CD4-positive, alpha-beta T cell treated with Interleukin-21 for 1 hour (primary cell): ENCODE measurements at regions not wholly inside any gene's neighbourhood (a gene's known extent, or its start where the extent isn't known, plus 50 kb on each side); places are given as distances from the start of the nearest gene placed in this dataset.

ENCODE experiments used
- DNase-seq: peaks from one replicate; pipeline ENCODE4 v3.0.0-alpha.2; 2020

DNA sequence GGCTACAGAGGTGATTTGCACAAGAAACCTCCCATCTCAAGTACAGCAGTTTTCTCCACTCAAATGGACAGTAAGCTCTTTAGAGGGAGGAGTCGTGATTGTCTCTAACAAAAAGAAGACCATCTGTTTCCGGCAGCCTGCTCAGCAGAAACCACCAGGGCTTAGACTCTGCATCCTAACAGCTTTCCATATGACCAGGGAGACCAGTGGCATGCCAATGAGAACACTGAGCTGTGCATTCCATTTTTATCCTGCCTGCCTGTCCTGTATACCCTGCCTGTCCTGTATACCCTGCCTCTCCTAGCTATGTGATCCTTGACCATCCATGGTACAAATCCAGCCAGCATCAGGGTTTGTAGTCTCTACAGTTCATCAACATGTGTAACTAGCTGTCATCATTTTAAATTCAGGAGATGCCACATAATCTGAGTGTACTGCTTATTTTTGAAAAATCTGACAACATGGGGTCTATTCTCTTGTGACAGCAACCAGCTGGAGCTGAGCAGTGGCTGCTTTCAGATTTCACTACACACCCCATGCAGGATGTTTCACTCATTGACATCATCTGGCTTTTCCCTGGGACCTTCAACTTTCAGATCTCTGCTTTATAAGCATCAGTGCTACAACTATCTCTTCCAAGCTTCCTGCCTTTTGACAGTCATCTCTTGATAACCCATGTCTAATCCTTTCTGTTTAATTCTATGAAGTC, 50.5 kb upstream of the POU2AF2 start:
- DNase-seq: no peak

DNA sequence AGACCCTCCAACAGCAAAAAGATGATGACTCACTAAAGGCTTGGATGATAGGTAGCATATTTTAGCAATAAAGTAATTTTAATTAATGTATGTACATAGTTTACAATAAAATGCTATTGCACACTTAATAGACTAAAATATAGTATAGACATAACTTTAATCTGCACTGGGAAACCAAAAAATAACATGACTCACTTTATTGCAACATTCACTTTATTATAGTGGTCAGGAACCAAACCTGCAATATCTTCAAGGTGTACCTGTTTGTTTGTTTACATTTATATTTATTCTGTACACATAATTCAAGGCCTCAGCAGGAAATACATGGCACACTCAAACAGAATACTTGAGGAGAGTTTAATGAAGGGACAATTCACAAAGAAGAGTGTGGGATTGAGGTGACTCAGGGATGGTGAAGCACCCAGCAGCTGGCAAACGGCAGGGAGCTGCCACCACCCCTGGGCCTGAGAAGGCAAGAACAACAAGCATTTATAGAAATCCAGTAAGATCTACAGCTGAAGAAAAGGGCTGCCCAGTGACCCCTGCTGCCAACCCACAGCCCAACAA, 51.5 kb upstream of the POU2AF2 start:
- no peak for DNase-seq

DNA sequence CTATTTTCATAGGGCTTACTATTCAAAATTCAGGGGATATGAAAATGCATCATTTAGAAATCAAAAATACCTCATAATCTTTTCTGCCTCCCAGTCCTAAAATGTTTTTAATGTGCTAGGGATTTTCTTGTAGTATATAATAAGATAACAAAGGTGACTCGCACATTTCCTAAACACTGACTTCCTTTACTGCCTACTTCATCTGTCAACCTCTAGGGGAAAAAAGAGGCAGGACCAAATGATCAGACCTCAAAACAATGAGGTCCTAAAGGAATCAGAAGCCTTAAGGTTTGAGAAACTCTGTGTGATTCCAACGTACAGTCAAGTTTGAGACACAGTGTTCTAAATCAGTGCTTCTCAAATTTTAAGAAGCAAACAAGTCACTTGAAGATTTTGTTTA, 56.1 kb upstream of the POU2AF2 start:
- DNase-seq: no peak

DNA sequence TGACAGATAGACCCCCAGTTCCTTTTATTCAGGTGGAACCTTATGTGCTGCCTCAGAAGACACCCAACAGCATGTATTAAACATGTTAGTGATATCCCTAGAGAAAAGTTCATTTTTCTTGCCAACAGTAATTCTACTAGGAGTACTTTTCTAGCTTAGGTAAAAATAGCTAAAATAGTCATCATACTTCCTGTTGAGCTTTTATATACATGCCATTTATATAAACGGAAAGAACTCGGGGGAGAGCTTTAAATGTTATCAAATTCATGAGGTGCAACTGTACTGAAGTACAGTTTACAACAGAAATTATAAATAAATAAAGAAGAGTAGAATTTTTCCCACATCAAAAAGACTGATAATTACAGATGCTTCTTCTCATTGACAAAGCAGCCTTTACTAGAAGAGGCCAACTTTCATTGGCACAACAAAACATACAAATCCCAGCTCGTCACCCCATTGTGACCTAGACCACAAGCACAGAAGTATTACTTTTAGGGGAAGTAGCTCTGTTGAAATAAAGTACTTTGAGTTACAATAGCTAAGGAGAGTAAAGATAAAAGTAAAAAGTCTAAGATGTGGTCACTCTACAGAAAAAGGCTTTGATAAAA, 59.1 kb upstream of the POU2AF2 start:
- DNase-seq: no peak

DNA sequence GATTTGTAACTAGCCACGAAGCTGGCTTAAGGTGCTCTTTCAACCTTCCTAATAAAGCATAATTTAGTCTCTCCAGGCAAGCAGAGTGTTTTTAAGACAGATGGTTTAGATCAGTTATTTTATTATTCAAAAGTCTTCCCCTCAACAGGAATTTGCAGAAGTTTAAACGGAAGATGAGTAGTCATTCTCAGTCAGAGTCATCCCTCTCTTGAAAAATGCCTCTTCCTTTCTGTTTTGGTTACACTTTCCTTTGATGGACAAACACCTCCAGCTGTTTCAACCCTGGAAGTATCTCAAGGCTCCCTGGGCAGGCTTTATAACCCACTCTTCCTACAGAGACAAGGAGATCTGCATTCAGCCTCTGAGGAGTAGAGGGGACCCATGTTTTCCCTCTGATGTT, 60.3 kb upstream of the POU2AF2 start:
- DNase-seq: no peak

DNA sequence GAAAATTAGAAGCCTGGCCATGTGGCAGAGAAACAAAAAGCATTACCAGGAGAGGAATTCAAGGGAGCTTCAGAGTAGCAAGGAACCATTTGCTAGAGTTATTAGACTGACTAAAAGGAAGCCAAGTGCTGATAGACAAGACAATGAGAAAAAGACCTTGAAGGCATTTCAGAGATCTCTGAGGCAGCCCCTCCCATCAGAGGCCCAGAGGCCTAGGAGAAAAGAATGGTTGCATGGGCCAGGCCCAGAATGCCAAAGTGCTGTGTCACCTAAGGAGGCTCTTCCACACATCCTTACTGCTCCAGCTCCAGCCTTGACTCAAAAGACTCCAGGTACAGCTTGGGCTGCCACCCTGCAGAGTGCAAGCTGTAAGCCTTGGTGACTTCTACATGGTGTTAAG, 61.8 kb upstream of the POU2AF2 start:
- no peak for DNase-seq

DNA sequence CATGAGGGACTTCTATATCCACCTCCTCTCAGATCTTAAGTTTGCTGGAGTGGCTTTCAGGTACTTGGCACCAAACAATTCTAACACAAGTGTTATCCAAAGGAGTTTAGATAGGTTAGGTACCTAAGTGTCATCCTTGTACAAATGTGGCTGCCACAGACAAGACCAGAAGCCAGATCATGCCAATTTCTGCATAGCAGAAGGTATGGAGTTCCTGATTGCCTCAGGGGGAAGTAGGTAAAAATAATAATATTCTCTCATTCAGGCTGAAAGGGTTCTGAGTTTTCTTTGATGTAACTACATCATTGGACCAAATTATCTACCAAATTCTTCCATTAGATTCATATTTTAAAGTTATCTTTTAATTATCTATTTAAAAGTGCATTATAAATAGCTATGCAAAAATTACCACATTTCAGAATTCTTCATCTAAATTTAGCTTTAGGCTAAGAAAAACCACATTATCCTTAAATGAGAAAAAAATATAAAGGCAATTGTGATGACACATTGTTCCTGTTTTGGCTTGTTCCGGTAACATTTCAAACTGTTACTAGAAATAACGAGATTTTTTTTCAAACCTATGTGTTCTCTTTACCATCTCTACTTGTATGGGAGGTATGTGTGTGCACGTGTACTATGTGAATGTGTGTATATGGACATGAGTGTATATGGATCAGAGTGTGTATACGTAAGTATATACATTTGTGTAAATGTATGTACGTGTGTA, 66.2 kb upstream of the POU2AF2 start:
- DNase-seq: no peak

DNA sequence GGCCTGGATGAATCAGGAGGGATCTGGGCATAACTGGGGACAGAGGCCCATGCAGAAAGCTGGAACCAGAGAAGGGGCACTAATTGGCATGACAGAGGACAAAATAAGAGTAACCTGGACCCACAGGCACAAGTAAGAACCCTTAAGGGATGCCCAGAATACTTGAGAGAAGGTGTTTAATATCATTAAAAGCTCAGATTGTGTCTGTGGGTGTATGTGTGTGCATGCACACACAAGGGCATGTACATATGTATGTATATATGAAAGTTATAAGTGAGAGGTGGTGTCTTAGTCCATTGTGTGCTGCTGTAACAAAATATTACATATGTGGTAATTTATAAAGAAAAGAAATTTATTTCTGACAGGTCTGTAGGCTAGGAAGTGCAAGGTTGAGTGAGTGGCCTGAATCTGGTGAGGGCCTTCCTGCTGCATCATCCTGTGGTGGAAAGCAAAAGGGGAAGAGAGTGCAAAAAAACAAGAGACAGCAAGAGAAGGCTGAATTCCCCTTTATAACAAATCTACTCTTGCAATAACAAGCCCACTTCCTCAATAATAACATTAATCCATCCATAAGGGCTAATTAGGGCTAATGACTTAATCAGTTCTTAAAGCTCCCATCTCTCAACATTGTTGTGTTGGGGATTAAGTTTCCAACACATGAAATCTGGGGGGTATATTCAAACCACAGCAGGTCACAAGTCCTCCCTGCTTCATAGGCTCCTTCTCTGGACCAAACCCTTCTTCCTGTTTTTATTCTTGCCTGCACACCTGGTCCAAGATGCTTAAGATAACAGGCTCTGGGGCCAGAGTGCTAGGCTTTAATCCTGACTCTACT, 68.3 kb upstream of the POU2AF2 start:
- peak; percentile 2 for DNase-seq

DNA sequence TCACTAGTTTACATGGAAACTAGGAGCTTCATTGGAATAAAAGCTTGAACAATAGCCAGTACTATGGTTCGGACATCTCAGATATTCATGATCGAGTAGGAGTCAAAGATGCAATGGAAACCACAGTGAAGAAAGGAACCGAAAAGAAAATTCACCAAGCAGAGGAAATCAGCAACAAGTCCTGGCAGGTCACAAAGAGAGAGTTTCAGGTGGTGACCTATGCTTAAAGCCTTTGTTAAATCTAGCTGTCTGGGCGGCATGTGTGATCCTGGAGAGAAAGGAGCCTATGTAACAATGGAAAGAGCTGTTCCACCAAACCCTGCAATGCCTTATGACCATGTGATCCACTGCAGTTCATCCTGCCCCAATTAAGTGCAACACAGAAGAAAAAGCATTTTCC, 68.9 kb upstream of the POU2AF2 start:
- no peak for DNase-seq

DNA sequence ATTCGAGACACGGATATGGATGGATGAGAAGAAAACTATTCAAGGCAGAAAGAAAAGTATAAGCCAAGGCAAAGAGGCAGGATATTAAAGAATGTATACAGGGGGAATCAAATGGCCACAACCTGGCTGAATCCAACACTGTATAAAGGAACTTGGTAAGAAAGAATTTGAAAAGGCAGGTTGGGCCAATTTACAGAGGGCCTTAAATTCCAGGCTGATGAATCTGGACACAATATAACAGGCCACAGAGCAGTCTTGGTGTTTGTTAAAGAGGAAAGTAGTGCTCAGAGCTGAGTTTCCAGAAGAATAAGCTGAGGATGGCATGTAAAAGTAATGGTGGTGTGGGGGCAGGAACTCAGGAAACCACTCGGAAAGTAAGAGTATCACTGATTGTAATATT, 72.3 kb upstream of the POU2AF2 start:
- DNase-seq: no peak

DNA sequence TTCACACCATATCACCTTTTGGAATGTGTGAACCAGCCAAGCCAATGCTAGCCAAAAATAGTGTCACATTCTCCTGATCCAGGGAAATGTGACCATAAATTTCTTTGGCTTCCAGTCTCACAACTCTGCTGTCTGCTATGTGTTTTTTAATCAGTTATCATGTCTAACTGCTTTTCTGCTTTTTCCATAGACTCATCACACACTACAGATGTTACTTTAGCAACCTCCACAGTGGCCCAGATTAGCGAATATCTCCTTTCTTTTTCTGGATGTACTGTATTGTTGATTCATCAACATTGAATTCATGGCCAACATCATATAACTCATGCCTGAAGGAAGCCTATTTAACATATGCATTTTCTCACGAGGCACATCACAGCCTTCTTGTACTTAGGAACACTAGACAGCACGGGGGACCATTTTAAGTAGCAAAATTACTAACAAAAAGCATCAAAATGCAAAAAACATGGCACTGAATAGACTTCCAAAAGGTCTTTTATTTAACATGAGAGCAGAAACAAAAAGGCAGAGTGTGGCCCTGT, 73.1 kb upstream of the POU2AF2 start:
- DNase-seq: no peak

DNA sequence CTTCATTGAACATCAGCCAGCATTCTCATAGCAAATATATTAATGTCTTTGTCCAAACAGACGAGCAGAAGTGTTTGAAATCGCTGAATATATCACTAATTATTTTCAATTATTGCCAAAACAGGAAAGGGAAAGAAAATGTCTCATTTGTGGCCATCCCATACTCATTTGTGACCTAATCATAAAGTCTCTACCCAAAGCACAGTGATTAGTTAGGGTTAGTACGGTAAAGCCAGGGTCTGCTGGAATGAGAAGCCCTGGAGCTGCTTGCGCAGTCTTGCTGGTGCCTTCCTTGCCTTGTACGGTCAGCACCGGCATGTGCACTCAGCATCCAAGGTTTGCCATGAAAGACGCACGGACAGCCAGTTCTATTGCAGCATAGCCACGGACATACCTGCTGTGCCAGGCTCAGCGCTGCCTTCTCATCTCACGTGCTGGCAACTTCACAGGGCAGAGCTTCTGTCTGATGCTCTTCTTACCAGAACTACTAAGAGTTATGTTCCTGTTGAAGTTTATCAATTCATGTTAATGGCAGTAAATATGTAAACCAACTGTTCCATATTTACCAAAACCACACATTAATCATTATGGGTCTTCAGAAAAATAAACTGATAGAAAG, 74.7 kb upstream of the POU2AF2 start:
- DNase-seq: no peak

DNA sequence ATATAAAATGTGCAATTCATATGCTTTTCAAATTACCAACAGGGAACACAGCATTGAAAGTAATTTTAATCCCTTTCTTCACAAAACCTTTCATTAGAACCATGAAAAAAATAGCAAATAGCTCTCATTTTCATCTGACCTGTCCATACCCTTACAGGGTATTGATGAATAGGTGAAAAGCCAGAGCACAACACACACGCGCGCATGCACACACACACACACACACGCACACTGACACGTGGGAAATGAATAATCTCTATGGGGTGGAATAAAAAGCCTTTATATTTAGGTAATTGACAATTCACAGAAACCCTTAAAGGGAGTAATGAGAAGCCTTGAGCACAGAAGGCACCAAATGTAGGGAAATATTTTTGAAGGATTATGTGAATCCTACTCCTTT, 76.2 kb upstream of the POU2AF2 start:
- no peak for DNase-seq

DNA sequence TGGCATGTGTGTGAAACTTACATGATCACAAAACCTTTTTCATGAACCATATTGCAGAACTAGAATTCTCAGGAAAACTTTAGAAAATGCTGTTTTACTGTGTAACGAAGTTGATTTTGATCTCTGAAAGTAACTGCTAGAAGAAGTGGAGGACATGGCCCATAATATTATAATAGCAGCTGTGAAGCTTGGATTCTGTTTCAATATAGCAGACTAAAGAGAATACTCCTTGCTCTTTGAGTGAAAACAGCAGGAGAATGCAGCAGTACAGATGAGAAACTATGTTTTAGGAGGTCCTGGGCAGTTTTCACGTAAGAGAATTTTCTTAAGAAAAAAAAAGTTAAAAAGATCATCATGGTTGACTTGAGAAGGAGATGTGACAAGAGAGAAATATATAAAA, 76.7 kb upstream of the POU2AF2 start:
- DNase-seq: no peak

DNA sequence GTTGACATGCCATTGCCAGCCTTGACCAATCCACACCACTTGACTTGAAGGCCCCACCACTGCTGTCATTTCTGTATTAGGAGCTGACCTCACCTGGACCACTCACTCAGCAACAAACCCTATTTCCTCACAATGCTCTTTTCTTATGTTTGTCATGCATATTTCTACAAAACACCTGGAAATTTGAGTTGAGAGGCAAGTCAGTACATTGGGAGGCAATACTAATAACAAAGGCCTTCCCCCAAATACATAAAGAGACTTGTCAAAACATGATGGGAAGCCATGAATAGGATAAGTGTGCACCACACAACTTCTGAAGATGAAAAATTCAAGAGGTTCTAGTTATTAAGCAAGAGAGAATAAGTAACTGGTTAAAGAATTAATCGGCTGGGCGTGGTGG, 77.9 kb upstream of the POU2AF2 start:
- no peak for DNase-seq

DNA sequence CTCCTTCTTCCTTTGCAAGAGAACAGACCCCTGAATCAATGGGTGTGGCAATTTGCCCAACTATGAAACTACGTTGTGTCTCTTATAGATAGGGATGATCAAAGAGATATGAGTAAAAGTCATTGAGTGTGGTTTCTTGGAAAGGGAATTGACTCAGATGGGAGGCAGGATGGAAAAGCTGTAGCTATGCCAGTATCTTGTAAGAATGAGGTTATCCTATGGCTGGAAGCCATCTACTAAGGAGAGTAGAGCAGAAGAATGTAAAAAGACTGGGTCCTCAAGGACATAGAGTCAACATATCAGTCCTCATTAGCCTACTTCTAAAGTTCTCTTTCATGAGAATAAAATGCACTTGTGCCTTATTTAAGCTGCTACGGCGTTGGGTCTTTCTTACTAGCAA, 78.9 kb upstream of the POU2AF2 start:
- DNase-seq: no peak

DNA sequence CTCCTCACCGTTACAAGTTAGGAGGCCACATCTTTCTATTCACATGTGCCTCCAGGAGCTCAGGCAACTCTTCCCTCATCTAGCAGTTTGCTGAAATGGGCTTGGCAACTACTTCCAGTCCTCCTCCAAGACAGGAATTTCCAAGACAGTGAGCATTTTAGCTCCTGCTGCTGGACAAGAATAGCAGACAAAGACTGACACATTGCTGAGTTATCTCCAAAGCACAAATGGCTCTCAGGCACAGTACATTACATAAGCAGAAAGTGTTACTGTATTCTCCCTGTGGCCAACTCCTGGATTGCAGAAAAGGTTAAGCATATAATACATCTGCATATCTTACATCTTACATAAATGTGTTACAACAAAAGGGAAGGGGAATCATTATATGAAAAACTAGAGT, 83.2 kb upstream of the POU2AF2 start:
- no peak for DNase-seq

DNA sequence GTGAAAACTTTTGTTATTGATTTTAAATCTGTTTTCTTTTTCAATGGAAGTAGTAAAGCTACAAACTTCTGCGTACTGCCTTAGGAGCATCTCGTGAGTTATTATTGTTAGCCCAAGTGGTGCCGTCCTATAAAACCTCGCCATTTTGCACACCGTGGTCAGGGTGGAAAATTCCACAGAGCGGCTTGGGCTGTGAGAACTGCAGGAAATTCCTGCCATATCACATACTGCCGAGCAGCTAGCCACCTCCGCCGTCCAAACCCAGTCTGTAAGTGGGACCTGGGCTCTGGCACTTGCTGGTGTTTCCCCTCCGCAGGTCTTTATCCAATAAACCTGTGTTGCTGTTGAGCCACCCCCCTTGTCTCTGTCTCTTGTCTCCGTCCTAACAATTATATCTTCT, 88.0 kb upstream of the POU2AF2 start:
- no peak for DNase-seq

DNA sequence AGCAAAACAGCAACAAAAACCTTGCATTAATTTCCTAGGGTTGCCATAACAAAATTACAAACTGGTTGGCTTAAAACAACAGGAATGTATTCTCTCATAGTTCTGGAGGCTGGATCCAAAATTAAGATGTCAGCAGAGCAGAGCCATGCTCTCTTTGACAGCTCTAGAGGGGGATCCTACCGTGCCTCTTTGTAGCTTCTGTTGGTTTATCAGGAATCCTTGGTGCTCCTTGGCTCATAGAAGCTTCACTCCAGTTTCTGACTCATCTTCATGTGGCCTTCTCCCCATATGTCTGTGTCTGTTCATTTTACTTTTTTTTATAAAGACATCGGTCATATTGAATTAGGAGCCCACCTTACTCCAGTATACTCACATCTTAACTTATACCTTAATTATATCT, 90.5 kb upstream of the POU2AF2 start:
- no peak for DNase-seq

DNA sequence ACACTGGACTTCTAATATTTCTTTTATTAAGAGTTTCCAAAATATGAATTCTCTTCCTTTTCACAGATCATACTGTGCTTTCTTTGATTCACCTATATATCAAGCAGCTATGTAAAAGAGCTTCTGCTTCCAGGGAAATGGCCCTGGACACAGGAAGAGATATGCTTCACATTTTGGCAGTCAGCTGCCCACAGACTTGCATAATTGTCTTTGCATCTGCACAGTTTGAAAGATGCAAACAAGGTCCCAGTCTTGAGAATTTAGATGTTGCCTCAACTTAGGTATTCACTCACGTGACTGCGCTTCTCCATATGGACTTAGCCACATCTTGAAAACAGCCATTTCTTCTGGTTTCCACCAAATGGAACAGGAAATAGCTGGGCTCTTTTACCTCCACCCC, 92.3 kb upstream of the POU2AF2 start:
- DNase-seq: no peak

DNA sequence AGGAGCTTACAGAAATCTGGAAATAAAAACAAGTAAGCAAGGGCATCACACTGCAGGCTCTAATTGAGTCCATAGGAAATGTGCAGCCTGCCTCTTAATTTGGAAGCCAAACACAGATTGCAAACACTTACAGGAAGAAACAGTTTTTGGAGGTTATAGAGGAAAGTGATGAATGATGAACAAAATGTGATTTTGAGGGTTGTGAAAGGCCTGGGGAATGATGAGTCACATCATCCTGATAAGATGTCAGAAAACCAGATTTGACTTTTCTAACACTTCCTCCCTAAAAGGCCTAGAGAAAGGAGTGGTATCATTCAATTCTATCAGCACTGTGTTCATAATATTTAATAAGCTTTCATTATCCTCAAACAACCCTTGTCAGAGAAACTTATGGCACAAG, 96.6 kb upstream of the POU2AF2 start:
- DNase-seq: no peak

DNA sequence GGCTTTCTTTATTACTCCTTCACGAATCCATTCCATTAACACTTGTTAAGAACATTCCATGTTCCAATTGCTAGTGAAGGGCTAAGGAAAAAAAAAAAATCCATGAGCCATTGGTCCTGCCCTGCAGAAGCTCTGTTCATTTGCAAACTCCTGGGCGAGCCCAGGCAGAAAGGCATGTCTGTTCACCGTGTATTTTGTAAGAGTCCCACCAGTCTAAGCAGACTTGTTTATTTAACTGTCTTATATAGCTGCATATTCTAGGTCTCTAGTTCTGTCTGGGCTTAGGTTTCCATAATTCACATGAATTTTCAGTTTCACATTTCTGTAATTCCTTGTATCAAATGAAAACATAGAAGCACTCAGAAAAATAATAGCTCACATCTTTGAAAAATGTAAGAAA, 97.4 kb upstream of the POU2AF2 start:
- DNase-seq: no peak

DNA sequence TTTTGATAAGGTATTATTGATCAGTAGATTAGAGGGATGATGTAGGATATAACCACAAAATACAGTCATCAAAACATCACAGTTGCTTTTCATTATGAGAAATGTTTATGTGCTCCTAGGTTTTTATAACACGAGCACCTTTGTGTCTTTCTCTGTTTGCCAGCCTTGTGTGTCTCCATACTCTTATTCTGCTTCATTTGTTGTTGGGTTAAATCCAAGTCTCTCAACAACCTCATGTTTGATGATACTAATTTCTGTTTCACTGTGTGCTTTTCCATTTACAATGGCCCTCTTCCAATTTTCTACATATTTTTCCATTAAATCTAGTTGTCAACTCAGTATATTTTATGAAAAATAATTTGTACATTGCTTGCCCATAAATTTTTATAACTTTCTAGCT, 107.7 kb upstream of the POU2AF2 start:
- DNase-seq: no peak
